WTC11 (cell line): ENCODE measurements at regions not wholly inside any gene's neighbourhood (a gene's known extent, or its start where the extent isn't known, plus 50 kb on each side); places are given as distances from the start of the nearest gene placed in this dataset.

Experiments used
- FOXP4 ChIP-seq: sonication (generic); formaldehyde crosslinking; IDR thresholded peaks from 2 replicates; pipeline ENCODE4 v1.8.0; 2022; ENCODE audit warnings: mild to moderate bottlenecking, missing genetic modification reagents
- ZNF121 ChIP-seq: sonication (generic); formaldehyde crosslinking; IDR thresholded peaks from 2 replicates; pipeline ENCODE4 v1.8.0; 2023; ENCODE audit warnings: missing genetic modification reagents
- ZNF423 ChIP-seq: fragments of 250-450 bp; sonication (Bioruptor Pico); IDR thresholded peaks from 2 replicates; pipeline ENCODE4 v2.1.2; 2022; ENCODE audit warnings: mild to moderate bottlenecking, moderate library complexity
- TF ChIP-seq, protein P1 (sequence below): fragments of 200-600 bp; IDR thresholded peaks from 2 replicates; pipeline ENCODE4 v1.8.0; 2022; ENCODE audit warnings: antibody characterized with exemption
- TF ChIP-seq, protein P2 (sequence below): sonication (generic); formaldehyde crosslinking; IDR thresholded peaks from 2 replicates; pipeline ENCODE4 v1.8.1; 2023; ENCODE audit warnings: mild to moderate bottlenecking, missing genetic modification reagents, moderate library complexity

DNA sequence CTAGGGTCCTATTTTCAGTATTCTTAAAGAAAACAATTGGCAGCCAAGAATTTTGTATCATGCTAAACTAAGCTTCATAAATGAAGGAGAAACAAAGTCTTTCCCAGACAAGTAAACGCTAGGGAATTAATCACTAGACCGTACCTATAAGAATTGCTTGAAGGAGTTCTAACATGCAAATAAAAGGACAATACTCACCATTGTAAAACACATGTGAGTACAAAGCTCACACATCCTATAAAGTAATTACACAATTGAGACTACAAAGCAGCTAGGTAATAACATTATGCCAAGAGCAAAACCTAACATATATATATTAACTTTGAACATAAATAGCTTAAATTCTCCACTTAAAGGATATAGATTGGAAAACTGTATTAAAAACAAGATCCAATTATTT lies 147.4 kb downstream of the FAM83B start:
- TF ChIP-seq, protein P1, sequence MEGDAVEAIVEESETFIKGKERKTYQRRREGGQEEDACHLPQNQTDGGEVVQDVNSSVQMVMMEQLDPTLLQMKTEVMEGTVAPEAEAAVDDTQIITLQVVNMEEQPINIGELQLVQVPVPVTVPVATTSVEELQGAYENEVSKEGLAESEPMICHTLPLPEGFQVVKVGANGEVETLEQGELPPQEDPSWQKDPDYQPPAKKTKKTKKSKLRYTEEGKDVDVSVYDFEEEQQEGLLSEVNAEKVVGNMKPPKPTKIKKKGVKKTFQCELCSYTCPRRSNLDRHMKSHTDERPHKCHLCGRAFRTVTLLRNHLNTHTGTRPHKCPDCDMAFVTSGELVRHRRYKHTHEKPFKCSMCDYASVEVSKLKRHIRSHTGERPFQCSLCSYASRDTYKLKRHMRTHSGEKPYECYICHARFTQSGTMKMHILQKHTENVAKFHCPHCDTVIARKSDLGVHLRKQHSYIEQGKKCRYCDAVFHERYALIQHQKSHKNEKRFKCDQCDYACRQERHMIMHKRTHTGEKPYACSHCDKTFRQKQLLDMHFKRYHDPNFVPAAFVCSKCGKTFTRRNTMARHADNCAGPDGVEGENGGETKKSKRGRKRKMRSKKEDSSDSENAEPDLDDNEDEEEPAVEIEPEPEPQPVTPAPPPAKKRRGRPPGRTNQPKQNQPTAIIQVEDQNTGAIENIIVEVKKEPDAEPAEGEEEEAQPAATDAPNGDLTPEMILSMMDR, result no peak
- TF ChIP-seq FOXP4 (CRISPR knock-in tag) (no peak), ZNF121 (CRISPR knock-in tag) (no peak), ZNF423 (CRISPR knock-in tag) (no peak)
- TF ChIP-seq, protein P2, sequence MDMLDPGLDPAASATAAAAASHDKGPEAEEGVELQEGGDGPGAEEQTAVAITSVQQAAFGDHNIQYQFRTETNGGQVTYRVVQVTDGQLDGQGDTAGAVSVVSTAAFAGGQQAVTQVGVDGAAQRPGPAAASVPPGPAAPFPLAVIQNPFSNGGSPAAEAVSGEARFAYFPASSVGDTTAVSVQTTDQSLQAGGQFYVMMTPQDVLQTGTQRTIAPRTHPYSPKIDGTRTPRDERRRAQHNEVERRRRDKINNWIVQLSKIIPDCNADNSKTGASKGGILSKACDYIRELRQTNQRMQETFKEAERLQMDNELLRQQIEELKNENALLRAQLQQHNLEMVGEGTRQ (CRISPR knock-in tag), result no peak
